ENCODE measurements at regions not wholly inside any gene's neighbourhood (a gene's known extent, or its start where the extent isn't known, plus 50 kb on each side); places are given as distances from the start of the nearest gene placed in this dataset.

DNA sequence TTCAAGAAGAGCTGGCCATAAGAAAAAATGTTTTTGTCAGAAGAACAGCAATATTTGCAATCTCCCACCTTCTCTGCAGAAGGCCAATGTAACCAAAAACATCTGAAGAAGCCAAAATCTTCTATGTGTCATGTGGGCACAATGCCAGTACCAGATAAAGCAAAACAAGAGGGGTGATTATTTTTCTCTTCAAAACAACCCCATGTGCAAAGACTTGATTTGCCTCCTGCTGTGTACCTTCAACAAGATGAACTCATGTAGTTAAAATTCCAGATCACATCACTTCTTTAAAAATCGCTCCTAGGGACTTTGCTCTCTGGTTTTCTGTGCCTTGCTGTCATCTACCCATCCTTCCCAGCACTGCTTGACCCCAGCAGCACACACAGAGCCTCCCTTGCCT is 134.0 kb upstream of the MAP3K1 start:
- H3K4me1 ChIP-seq (ENCODE audit: control insufficient read depth, insufficient read depth, low read length): no peaks in the 10 kb centered on the region
- no peaks in the 10 kb centered on the region for H3K36me3 ChIP-seq (ENCODE audit: control insufficient read depth, insufficient read depth, low read length)
- H3K9me3 ChIP-seq (ENCODE audit: control insufficient read depth, low read length): no peaks in the 10 kb centered on the region
- no peak overlapping the region for H3K4me3 ChIP-seq (ENCODE audit: low read length)
- H3K9ac ChIP-seq (ENCODE audit: low read length): no peak overlapping the region
- H3K27me3 ChIP-seq (ENCODE audit: control insufficient read depth, insufficient read depth, low read length): no peaks in the 10 kb centered on the region

DNA sequence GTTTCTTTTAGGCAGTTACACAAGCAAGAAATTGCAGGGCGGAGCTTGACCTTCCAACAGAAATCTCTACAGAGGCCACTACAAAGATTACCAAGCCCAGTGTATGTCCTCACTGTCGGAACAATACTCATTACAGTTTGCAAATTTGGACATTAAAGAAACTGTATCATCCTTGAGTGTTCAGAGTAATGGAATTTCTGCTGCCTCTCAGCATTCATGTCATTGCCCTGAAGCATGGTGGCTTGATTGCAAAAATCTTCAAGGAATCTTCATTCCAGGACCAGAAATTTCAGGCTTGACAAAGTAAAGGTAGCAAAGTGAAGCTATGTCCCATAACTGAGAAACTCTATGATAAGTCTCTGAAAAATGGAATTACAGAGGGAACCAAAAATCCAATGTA is 134.6 kb upstream of the MAP3K1 start:
- Histone ChIP-seq H3K36me3 (ENCODE audit: control insufficient read depth, insufficient read depth, low read length) (no peaks in the 10 kb centered on the region), H3K4me1 (ENCODE audit: control insufficient read depth, insufficient read depth, low read length) (peaks cover 2% of the 10 kb centered on the region), H3K4me3 (ENCODE audit: low read length) (no peak overlapping the region), H3K9ac (ENCODE audit: low read length) (no peak overlapping the region), H3K9me3 (ENCODE audit: control insufficient read depth, low read length) (no peaks in the 10 kb centered on the region), H3K27me3 (ENCODE audit: control insufficient read depth, insufficient read depth, low read length) (no peaks in the 10 kb centered on the region)

DNA sequence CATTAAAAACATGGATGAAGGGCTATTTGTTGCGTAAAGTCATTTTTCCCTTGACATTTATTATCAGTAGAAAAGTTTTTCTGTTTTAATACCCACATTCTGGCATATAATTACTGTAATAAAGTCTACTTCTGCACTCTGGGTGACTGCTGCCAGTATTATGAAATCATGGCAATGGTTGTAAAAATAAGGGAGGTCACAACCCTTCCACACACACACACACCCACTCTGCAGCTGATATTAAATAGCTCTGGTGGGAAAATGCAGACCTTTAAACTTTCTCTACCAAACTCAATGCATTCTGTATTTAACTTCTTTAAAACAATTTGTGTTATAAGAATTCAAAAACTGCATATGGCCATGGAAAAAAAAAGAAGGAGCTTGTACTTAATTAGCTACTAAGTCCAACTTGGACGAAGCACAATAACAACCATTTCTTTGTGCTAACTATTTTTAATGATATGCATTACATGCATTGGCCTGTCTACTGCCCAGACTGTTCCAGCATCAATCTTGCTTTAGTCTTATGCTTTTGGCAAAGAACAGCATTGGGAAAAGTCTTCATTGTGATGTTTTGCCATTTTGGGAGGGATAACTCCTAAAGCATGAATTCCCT is 137.6 kb upstream of the MAP3K1 start:
- H3K4me3 ChIP-seq (ENCODE audit: low read length): no peak overlapping the region
- H3K9me3 ChIP-seq (ENCODE audit: control insufficient read depth, low read length): no peaks in the 10 kb centered on the region
- H3K27me3 ChIP-seq (ENCODE audit: control insufficient read depth, insufficient read depth, low read length): no peaks in the 10 kb centered on the region
- no peaks in the 10 kb centered on the region for H3K36me3 ChIP-seq (ENCODE audit: control insufficient read depth, insufficient read depth, low read length)
- H3K9ac ChIP-seq (ENCODE audit: low read length): no peak overlapping the region
- peaks cover 8% of the 10 kb centered on the region for H3K4me1 ChIP-seq (ENCODE audit: control insufficient read depth, insufficient read depth, low read length)

DNA sequence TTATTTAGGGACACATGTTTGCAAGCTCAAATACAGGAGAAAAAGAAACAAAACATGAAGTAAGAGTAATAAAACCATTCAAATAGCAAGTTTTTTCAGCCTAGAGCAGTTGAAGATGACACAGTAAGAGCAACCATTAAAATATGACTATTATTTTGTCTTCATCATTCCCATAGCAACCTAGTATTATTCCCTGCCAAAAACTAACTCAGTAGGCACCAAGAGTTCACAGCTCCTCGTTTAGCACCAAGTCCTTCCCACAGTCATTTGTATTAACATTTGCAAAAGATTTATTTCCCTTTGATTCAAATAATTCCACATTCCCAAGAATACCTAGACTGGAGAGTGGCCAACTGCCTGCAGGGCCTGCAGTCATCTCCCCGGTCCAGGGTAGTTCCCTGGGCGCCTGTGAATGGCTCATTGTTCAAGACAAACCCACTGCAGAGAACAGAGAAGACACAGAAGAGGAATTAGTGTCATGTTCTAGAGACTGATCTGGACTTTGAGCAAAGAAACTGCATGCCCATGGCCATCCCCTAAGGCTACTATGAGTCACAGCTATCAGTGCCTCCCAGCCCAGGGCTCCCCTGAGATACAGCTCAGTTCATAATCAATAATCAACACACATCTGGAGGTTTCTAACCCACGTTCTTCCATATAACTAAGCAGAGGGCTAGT is 139.1 kb upstream of the MAP3K1 start:
- Histone ChIP-seq H3K9ac (ENCODE audit: low read length) (no peak overlapping the region), H3K4me3 (ENCODE audit: low read length) (no peak overlapping the region), H3K9me3 (ENCODE audit: control insufficient read depth, low read length) (no peaks in the 10 kb centered on the region), H3K36me3 (ENCODE audit: control insufficient read depth, insufficient read depth, low read length) (no peaks in the 10 kb centered on the region), H3K27me3 (ENCODE audit: control insufficient read depth, insufficient read depth, low read length) (no peaks in the 10 kb centered on the region), H3K4me1 (ENCODE audit: control insufficient read depth, insufficient read depth, low read length) (peaks cover 8% of the 10 kb centered on the region)

DNA sequence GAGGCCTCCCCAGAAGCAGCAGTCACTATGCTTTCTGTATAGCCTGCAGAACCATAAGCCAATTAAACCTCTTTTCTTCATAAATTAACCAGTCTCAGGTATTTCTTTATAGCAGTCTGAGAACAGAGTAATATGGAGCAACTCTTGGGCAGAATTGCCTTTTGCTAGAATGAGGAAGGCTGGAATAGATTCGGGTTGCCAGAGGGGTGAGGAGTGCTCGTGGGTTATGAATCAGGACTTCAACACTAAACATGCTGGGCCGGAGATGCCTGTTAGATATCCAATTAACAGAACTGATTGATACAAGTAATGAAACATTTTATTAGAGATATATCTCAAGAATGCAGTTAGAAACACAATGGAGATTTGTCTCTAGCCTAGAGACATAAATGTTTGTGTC is 140.9 kb upstream of the MAP3K1 start:
- Histone ChIP-seq H3K9me3 (ENCODE audit: control insufficient read depth, low read length) (no peaks in the 10 kb centered on the region), H3K36me3 (ENCODE audit: control insufficient read depth, insufficient read depth, low read length) (no peaks in the 10 kb centered on the region), H3K9ac (ENCODE audit: low read length) (no peak overlapping the region), H3K27me3 (ENCODE audit: control insufficient read depth, insufficient read depth, low read length) (no peaks in the 10 kb centered on the region), H3K4me3 (ENCODE audit: low read length) (no peak overlapping the region), H3K4me1 (ENCODE audit: control insufficient read depth, insufficient read depth, low read length) (peaks cover 17% of the 10 kb centered on the region)

DNA sequence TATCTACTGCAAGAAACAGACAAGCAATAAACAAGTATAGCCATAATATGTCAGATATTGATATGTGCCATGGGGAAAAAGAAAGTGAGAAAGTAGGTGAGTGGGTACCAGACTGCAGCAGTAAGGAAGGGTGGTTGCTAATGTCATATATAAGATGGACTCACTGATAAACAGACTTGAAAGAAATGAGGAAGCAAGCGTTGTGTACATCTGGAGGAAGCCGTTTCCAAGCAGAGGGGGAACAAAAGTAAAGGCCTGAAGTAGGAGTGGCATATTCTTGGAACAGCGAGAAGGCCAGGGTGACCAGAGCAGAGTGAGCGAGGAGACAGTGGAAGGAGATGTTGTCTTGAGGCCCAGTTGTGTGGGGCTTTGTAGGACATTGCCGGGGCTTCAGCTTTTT is 142.2 kb upstream of the MAP3K1 start:
- Histone ChIP-seq H3K36me3 (ENCODE audit: control insufficient read depth, insufficient read depth, low read length) (no peaks in the 10 kb centered on the region), H3K9me3 (ENCODE audit: control insufficient read depth, low read length) (no peaks in the 10 kb centered on the region), H3K4me1 (ENCODE audit: control insufficient read depth, insufficient read depth, low read length) (peaks cover 26% of the 10 kb centered on the region), H3K9ac (ENCODE audit: low read length) (no peak overlapping the region), H3K4me3 (ENCODE audit: low read length) (no peak overlapping the region), H3K27me3 (ENCODE audit: control insufficient read depth, insufficient read depth, low read length) (no peaks in the 10 kb centered on the region)

DNA sequence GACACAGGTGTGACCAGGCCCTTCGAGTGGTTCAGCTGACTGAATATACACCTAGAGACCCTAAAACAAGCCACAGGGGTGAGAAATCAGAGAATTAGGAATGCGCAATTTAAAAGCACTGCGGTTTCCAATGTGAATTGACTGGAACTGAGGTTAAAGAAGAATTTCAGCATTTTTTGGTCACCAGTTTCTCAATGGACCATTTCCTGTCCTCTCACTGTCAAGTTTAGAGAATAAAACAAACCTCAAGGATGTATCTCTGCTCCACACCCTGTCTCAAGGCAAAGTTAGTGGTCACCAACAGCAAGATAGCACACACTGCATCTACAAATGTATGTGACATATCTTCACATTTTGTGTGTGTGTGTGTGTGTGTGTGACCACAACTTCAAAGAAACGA is 143.8 kb upstream of the MAP3K1 start:
- Histone ChIP-seq H3K4me3 (ENCODE audit: low read length) (no peak overlapping the region), H3K27me3 (ENCODE audit: control insufficient read depth, insufficient read depth, low read length) (no peaks in the 10 kb centered on the region), H3K9me3 (ENCODE audit: control insufficient read depth, low read length) (no peaks in the 10 kb centered on the region), H3K9ac (ENCODE audit: low read length) (no peak overlapping the region), H3K4me1 (ENCODE audit: control insufficient read depth, insufficient read depth, low read length) (peaks cover 26% of the 10 kb centered on the region), H3K36me3 (ENCODE audit: control insufficient read depth, insufficient read depth, low read length) (no peaks in the 10 kb centered on the region)

DNA sequence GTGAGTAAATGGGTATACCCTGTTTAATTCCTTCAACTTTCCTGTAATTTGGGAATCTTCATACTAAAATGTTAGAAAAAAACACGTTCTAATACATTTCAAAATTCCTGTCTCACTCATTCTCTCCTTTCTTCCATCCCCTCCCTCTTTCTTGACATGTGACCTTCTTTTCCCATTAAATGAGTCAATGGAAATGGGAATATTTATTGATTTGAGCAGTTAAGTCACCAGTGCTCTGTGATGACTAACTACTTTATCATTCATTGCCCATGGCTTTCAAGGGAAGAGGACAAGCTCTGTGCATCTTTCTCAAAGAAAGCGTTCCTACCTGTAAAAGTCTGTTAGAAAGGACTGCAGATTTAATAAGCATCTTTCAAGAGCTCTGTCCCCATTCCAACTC is 144.4 kb upstream of the MAP3K1 start:
- Histone ChIP-seq H3K36me3 (ENCODE audit: control insufficient read depth, insufficient read depth, low read length) (no peaks in the 10 kb centered on the region), H3K4me3 (ENCODE audit: low read length) (no peak overlapping the region), H3K9me3 (ENCODE audit: control insufficient read depth, low read length) (no peaks in the 10 kb centered on the region), H3K27me3 (ENCODE audit: control insufficient read depth, insufficient read depth, low read length) (no peaks in the 10 kb centered on the region), H3K9ac (ENCODE audit: low read length) (no peak overlapping the region), H3K4me1 (ENCODE audit: control insufficient read depth, insufficient read depth, low read length) (peaks cover 26% of the 10 kb centered on the region)

DNA sequence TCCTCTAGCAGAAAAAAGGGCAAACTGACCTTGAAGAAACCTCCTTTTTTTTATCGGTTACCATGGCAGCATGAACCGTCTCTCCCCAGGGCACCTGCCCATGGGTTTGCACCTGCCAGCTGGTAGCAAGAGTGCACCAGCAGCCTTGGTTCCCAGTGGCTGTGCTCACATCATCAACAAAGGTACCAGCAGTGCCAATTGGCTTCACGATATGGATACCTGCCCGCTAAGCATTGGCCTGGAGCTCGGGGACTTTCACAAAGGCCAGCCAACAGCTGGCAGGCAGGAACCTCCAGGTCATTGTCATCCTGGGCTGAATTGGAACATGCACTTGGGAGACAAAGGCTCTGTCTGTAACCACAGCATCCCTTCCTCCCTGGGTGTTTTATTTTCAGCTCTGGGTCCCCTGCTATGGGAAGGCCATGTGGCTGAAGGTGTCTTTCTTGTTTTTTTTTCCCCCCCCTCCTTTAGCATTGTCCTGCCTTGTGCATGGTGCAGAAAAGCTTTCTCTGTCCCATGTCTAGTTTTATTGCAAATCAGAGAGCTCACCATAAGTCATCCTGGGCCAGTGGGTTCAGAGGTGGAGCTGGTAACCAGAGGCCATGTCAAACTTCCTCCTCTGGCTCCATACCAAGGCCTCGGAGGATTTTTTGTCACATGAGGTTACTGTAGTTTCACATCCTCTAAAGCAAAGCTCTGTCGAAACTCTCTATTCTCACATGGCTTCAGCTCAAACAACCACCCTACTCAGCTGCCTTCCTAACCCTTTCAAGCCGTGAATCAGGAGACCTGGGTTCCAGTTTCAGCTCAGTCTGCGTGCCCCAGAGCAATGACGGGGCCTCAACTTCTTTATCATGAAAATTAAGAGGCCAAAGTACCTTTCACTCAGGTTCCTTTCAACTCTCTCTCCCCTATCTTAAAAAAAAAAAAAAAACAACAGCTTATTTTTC is 145.5 kb upstream of the MAP3K1 start:
- peaks cover 18% of the 10 kb centered on the region for H3K4me1 ChIP-seq (ENCODE audit: control insufficient read depth, insufficient read depth, low read length)
- no peaks in the 10 kb centered on the region for H3K9me3 ChIP-seq (ENCODE audit: control insufficient read depth, low read length)
- H3K36me3 ChIP-seq (ENCODE audit: control insufficient read depth, insufficient read depth, low read length): no peaks in the 10 kb centered on the region
- no peak overlapping the region for H3K4me3 ChIP-seq (ENCODE audit: low read length)
- no peak overlapping the region for H3K9ac ChIP-seq (ENCODE audit: low read length)
- no peaks in the 10 kb centered on the region for H3K27me3 ChIP-seq (ENCODE audit: control insufficient read depth, insufficient read depth, low read length)

DNA sequence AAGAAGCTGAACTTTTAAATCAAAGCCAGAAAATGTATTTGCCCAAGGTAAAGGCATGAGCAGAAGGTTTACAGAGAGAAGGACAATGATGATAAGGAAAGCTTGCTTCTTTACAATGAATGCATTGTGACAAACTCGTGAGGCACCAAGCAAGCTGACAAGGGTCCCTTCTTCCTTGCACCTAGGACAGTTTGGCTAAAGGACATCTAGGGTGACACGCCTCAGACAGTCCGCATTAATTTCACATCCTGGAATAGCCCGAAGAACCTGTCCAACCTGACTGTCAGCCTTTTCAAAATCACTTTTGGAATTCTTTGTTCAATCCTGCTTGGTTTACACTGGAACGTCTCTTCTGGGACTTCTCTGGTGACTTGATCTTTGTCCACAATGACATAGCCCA is 146.4 kb upstream of the MAP3K1 start:
- Histone ChIP-seq H3K4me3 (ENCODE audit: low read length) (no peak overlapping the region), H3K36me3 (ENCODE audit: control insufficient read depth, insufficient read depth, low read length) (no peaks in the 10 kb centered on the region), H3K27me3 (ENCODE audit: control insufficient read depth, insufficient read depth, low read length) (no peaks in the 10 kb centered on the region), H3K9me3 (ENCODE audit: control insufficient read depth, low read length) (no peaks in the 10 kb centered on the region), H3K9ac (ENCODE audit: low read length) (no peak overlapping the region), H3K4me1 (ENCODE audit: control insufficient read depth, insufficient read depth, low read length) (peaks cover 18% of the 10 kb centered on the region)

DNA sequence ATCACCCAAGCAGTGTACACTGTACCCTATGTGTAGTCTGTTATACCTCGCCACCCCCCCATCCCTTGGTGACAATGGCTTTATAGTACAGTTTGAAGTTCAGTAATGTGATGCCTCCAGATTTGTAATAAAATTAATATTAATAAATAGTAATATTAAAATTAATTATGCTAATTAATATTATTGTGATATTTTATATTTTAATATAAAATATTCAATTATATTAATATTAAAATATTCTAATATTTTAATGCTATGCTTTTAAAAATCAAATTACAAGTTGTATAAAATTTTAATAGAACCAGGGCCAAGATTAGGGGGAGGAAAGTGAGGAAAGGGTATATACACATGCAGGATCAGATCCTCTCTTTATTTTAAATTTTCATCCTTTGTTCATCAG is 147.7 kb upstream of the MAP3K1 start:
- Histone ChIP-seq H3K4me3 (ENCODE audit: low read length) (no peak overlapping the region), H3K36me3 (ENCODE audit: control insufficient read depth, insufficient read depth, low read length) (no peaks in the 10 kb centered on the region), H3K9me3 (ENCODE audit: control insufficient read depth, low read length) (no peaks in the 10 kb centered on the region), H3K4me1 (ENCODE audit: control insufficient read depth, insufficient read depth, low read length) (peaks cover 18% of the 10 kb centered on the region), H3K27me3 (ENCODE audit: control insufficient read depth, insufficient read depth, low read length) (no peaks in the 10 kb centered on the region), H3K9ac (ENCODE audit: low read length) (no peak overlapping the region)

DNA sequence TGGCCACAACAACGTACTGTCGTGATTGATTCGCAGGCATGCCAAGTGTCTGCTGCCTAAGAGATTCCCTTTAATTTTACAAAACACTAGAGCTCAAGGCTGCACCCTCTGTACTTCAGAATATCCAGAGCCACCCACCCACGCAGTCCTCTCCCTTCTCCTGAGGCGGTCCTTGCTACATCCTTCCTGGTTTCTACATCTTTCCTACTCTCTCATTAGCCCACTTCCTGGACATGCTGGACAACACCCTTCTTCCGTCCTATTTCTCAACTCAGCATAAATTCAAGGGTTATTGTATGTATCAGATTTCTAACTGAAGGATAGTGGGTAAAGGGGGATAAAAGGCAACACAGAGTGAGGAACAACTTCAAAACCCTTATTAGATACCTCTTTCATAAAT is 148.4 kb upstream of the MAP3K1 start:
- no peaks in the 10 kb centered on the region for H3K9me3 ChIP-seq (ENCODE audit: control insufficient read depth, low read length)
- no peak overlapping the region for H3K9ac ChIP-seq (ENCODE audit: low read length)
- H3K4me3 ChIP-seq (ENCODE audit: low read length): no peak overlapping the region
- no peaks in the 10 kb centered on the region for H3K27me3 ChIP-seq (ENCODE audit: control insufficient read depth, insufficient read depth, low read length)
- peaks cover 18% of the 10 kb centered on the region for H3K4me1 ChIP-seq (ENCODE audit: control insufficient read depth, insufficient read depth, low read length)
- no peaks in the 10 kb centered on the region for H3K36me3 ChIP-seq (ENCODE audit: control insufficient read depth, insufficient read depth, low read length)

All from mucosa of stomach (tissue), 1 donor.